ENCODE measurements at regions not wholly inside any gene's neighbourhood (a gene's known extent, or its start where the extent isn't known, plus 50 kb on each side); places are given as distances from the start of the nearest gene placed in this dataset.

GRCh38 chr12:20196767-20197166 is 171.6 kb upstream of the PDE3A start:
- H3K79me2 ChIP-seq (ENCODE audit: insufficient read depth, low read length): no peaks in the 10 kb centered on the region
- no peak overlapping the region for H3K4me3 ChIP-seq (ENCODE audit: low read length, poor library complexity, severe bottlenecking)
- H3K36me3 ChIP-seq (ENCODE audit: insufficient read depth, low read length): no peaks in the 10 kb centered on the region
- TF ChIP-seq CTCF (conservative IDR thresholded peaks at IDR 0.05; ENCODE audit: low read length): no peak
- H3K4me1 ChIP-seq (ENCODE audit: insufficient read depth, low read length, poor library complexity, severe bottlenecking): no peaks in the 10 kb centered on the region
- no peak overlapping the region for H3K4me2 ChIP-seq (ENCODE audit: low read depth, low read length, poor library complexity, severe bottlenecking)
- H3K9me2 ChIP-seq (replicated peaks; ENCODE audit: low read depth, low read length): no peaks in the 10 kb centered on the region
- no peaks in the 10 kb centered on the region for H3F3A ChIP-seq (ENCODE audit: low read depth)
- H4K20me1 ChIP-seq (ENCODE audit: insufficient read depth, low read length, poor library complexity, severe bottlenecking): no peaks in the 10 kb centered on the region
- H2AFZ ChIP-seq (ENCODE audit: low read length): no peak overlapping the region
- no peaks in the 10 kb centered on the region for H3K27me3 ChIP-seq (ENCODE audit: insufficient read depth, low read length, poor library complexity, severe bottlenecking)
- H3K9ac ChIP-seq (ENCODE audit: low read depth, low read length, poor library complexity, severe bottlenecking): no peak overlapping the region
- no peaks in the 10 kb centered on the region for H3K9me3 ChIP-seq (ENCODE audit: insufficient read depth, low read depth, low read length)

- TF ChIP-seq CTCF (conservative IDR thresholded peaks at IDR 0.05; ENCODE audit: low read length) (no peak), EZH2phosphoT487 (IDR thresholded peaks at IDR 0.05; ENCODE audit: borderline replicate concordance) (no peak)
- H2AFZ ChIP-seq (ENCODE audit: low read length): no peak overlapping the region
- no peaks in the 10 kb centered on the region for H4K20me1 ChIP-seq (ENCODE audit: insufficient read depth, low read length, poor library complexity, severe bottlenecking)
- H3K4me2 ChIP-seq (ENCODE audit: low read depth, low read length, poor library complexity, severe bottlenecking): no peak overlapping the region
- H3K9ac ChIP-seq (ENCODE audit: low read depth, low read length, poor library complexity, severe bottlenecking): no peak overlapping the region
- no peak overlapping the region for H3K4me3 ChIP-seq (ENCODE audit: low read length, poor library complexity, severe bottlenecking)
- H3K36me3 ChIP-seq (ENCODE audit: insufficient read depth, low read length): no peaks in the 10 kb centered on the region
- H3K4me1 ChIP-seq (ENCODE audit: insufficient read depth, low read length, poor library complexity, severe bottlenecking): no peaks in the 10 kb centered on the region
- no peaks in the 10 kb centered on the region for H3K9me3 ChIP-seq (ENCODE audit: insufficient read depth, low read depth, low read length)
- no peaks in the 10 kb centered on the region for H3K27me3 ChIP-seq (ENCODE audit: insufficient read depth, low read length, poor library complexity, severe bottlenecking)
- no peaks in the 10 kb centered on the region for H3K79me2 ChIP-seq (ENCODE audit: insufficient read depth, low read length)
- no peaks in the 10 kb centered on the region for H3K9me2 ChIP-seq (replicated peaks; ENCODE audit: low read depth, low read length)
- no peaks in the 10 kb centered on the region for H3F3A ChIP-seq (ENCODE audit: low read depth)
Observed at GRCh38 chr12:20197411-20197810, 170.9 kb upstream of the PDE3A start.

GRCh38 chr12:20199780-20200179 is 168.6 kb upstream of the PDE3A start:
- H3K9me3 ChIP-seq (ENCODE audit: insufficient read depth, low read depth, low read length): no peaks in the 10 kb centered on the region

More at GRCh38 chr12:20199780-20200179, 168.6 kb upstream of the PDE3A start:
- Histone ChIP-seq H4K20me1 (ENCODE audit: insufficient read depth, low read length, poor library complexity, severe bottlenecking) (no peaks in the 10 kb centered on the region), H3K36me3 (ENCODE audit: insufficient read depth, low read length) (no peaks in the 10 kb centered on the region), H3K9me2 (replicated peaks; ENCODE audit: low read depth, low read length) (no peaks in the 10 kb centered on the region), H3K9ac (ENCODE audit: low read depth, low read length, poor library complexity, severe bottlenecking) (no peak overlapping the region), H3K4me3 (ENCODE audit: low read length, poor library complexity, severe bottlenecking) (no peak overlapping the region), H3K27me3 (ENCODE audit: insufficient read depth, low read length, poor library complexity, severe bottlenecking) (no peaks in the 10 kb centered on the region), H3K4me2 (ENCODE audit: low read depth, low read length, poor library complexity, severe bottlenecking) (no peak overlapping the region), H2AFZ (ENCODE audit: low read length) (no peak overlapping the region), H3K4me1 (ENCODE audit: insufficient read depth, low read length, poor library complexity, severe bottlenecking) (no peaks in the 10 kb centered on the region), H3F3A (ENCODE audit: low read depth) (no peaks in the 10 kb centered on the region), H3K79me2 (ENCODE audit: insufficient read depth, low read length) (no peaks in the 10 kb centered on the region)
- TF ChIP-seq CTCF (conservative IDR thresholded peaks at IDR 0.05; ENCODE audit: low read length) (no peak), EZH2phosphoT487 (IDR thresholded peaks at IDR 0.05; ENCODE audit: borderline replicate concordance) (no peak)
